ENCODE measurements at regions not wholly inside any gene's neighbourhood (a gene's known extent, or its start where the extent isn't known, plus 50 kb on each side); places are given as distances from the start of the nearest gene placed in this dataset.

DNA sequence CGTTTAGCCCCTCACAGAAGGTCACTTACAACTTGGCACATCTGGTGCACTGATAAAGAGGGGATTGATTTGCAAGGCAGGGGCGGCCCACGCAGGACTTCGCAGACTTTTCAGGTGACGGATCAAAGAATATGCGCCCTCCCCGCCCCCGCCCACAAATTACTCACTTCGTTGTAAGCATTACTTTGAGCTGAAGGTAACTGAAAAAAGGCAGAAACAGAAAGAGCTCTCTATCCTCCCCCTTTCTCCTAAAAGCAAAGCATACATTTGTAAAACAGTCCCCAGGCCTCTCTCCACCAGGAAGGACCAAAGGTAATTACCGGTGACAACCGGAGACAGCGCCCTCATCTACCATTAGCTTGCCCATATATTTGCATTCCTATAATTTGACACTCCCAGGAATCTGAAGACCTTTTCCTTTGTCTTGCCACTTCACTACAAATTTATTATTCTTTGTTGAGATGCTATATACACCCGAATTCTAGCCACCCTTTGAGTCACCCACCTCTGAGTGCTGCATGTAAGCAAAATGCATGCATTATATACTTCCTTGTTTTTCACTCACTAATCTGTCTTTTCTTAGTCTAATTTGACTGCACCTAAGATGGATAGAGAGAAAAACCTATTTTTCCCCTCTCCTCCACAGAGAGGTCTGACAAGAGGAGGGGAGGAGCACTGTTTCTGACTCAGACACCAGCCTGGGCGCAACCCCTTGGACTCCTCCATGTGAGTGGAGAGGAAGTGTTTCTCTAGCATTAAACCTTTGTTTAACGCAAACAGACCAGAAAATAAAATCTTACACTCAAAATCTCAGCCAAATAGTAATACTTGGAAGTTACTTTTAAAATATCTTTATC is 74.7 kb upstream of the SPIN1 start:
- H3K27me3 ChIP-seq (ENCODE audit: control insufficient read depth, extremely low read depth, insufficient read depth, low read length), result no peaks in the 10 kb centered on the region
- H3K36me3 ChIP-seq (ENCODE audit: control insufficient read depth in 2 of 2, extremely low read depth in 1 of 2, insufficient read depth in 2 of 2, low read length in 2 of 2), result no peaks in the 10 kb centered on the region
- no peaks in the 10 kb centered on the region for H4K20me1 ChIP-seq (ENCODE audit: control insufficient read depth, extremely low read depth, insufficient read depth, low read length)
- FAIRE-seq, result no peak
- no peaks in the 10 kb centered on the region for H3K79me2 ChIP-seq (ENCODE audit: control insufficient read depth, insufficient read depth, low read length)
- no peak overlapping the region for H2AFZ ChIP-seq (ENCODE audit: control insufficient read depth, low read length)
- H3K4me2 ChIP-seq (ENCODE audit: control insufficient read depth, extremely low read depth, insufficient read depth, low read depth, low read length), result no peak overlapping the region
- H3K27ac ChIP-seq (ENCODE audit: control insufficient read depth, insufficient read depth, low read length), result no peak overlapping the region
- H3K9me3 ChIP-seq (ENCODE audit: control insufficient read depth, low read depth, low read length), result no peaks in the 10 kb centered on the region
- DNase-seq (ENCODE audit: low read depth, low spot score), result no peak
- H3K9me1 ChIP-seq (ENCODE audit: control insufficient read depth, extremely low read depth, insufficient read depth, low read length), result no peaks in the 10 kb centered on the region
- no peaks in the 10 kb centered on the region for H3K4me1 ChIP-seq (ENCODE audit: control insufficient read depth, extremely low read depth, insufficient read depth, low read length)
- TF ChIP-seq EZH2 (IDR thresholded peaks at IDR 0.05; ENCODE audit: low read length), result no peak
- no peak for TF ChIP-seq CTCF (optimal IDR thresholded peaks at IDR 0.05 in 1 of 3, IDR thresholded peaks at IDR 0.05 in 1 of 3, conservative IDR thresholded peaks at IDR 0.05 in 1 of 3; ENCODE audit: extremely low read depth in 1 of 3, insufficient read depth in 2 of 3, low read length in 3 of 3)
- H3K9ac ChIP-seq (ENCODE audit: control insufficient read depth, extremely low read depth, insufficient read depth, low read length), result no peak overlapping the region
- dilution Hi-C loops (cut with MboI; ENCODE audit: extremely low pct_ligation_motif_present, low sequenced_read_pairs), result no loop called here
- H3K4me3 ChIP-seq (ENCODE audit: control insufficient read depth in 2 of 3, extremely low read depth in 1 of 3, insufficient read depth in 2 of 3, low read depth in 1 of 3, low read length in 3 of 3), result no peak overlapping the region

- Histone ChIP-seq H3K9ac (ENCODE audit: control insufficient read depth, extremely low read depth, insufficient read depth, low read length) (no peak overlapping the region), H3K9me3 (ENCODE audit: control insufficient read depth, low read depth, low read length) (no peaks in the 10 kb centered on the region), H2AFZ (ENCODE audit: control insufficient read depth, low read length) (no peak overlapping the region), H3K36me3 (ENCODE audit: control insufficient read depth in 2 of 2, extremely low read depth in 1 of 2, insufficient read depth in 2 of 2, low read length in 2 of 2) (no peaks in the 10 kb centered on the region), H3K27me3 (ENCODE audit: control insufficient read depth, extremely low read depth, insufficient read depth, low read length) (no peaks in the 10 kb centered on the region), H3K9me1 (ENCODE audit: control insufficient read depth, extremely low read depth, insufficient read depth, low read length) (no peaks in the 10 kb centered on the region), H3K4me3 (ENCODE audit: control insufficient read depth in 2 of 3, extremely low read depth in 1 of 3, insufficient read depth in 2 of 3, low read depth in 1 of 3, low read length in 3 of 3) (no peak overlapping the region), H4K20me1 (ENCODE audit: control insufficient read depth, extremely low read depth, insufficient read depth, low read length) (no peaks in the 10 kb centered on the region), H3K4me1 (ENCODE audit: control insufficient read depth, extremely low read depth, insufficient read depth, low read length) (no peaks in the 10 kb centered on the region), H3K4me2 (ENCODE audit: control insufficient read depth, extremely low read depth, insufficient read depth, low read depth, low read length) (no peak overlapping the region), H3K79me2 (ENCODE audit: control insufficient read depth, insufficient read depth, low read length) (no peaks in the 10 kb centered on the region), H3K27ac (ENCODE audit: control insufficient read depth, insufficient read depth, low read length) (no peak overlapping the region)
- FAIRE-seq (no peak), DNase-seq (ENCODE audit: low read depth, low spot score) (no peak)
- TF ChIP-seq CTCF (optimal IDR thresholded peaks at IDR 0.05 in 1 of 3, IDR thresholded peaks at IDR 0.05 in 1 of 3, conservative IDR thresholded peaks at IDR 0.05 in 1 of 3; ENCODE audit: extremely low read depth in 1 of 3, insufficient read depth in 2 of 3, low read length in 3 of 3) (no peak), EZH2 (IDR thresholded peaks at IDR 0.05; ENCODE audit: low read length) (no peak)
- dilution Hi-C loops (cut with MboI; ENCODE audit: extremely low pct_ligation_motif_present, low sequenced_read_pairs), result no loop called here
These were observed 75.6 kb upstream of the SPIN1 start for GRCh38 chr9:88312517-88313103.

Data from keratinocyte (primary cell).